ENCODE measurements at regions not wholly inside any gene's neighbourhood (a gene's known extent, or its start where the extent isn't known, plus 50 kb on each side); places are given as distances from the start of the nearest gene placed in this dataset.

DNA sequence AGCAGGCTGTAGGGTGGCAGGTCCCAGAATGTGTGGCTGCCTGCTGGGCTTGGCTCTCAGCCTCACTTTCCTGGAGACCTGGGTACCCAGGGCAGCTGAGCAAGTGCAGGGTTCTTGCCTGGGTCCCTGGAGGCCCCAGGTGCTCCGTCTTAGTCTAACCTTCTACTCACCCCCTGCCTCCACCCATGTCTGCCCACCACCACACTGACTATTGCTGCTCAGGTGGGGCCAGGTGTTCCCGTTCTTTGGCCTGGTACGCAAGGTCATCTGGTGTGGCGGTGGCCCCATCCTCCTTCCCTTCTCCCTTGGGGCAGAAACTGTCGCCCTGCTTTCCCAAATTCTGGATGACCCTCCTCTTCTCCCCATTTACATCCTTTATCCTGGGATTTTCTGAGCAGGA, 319.9 kb downstream of the TMEM121 start:
- no peaks in the 10 kb centered on the region for H3K4me1 ChIP-seq (ENCODE audit: control insufficient read depth, insufficient read depth, low read length)
- no peaks in the 10 kb centered on the region for H3K9me3 ChIP-seq (ENCODE audit: control insufficient read depth, low read length)
- H3K27me3 ChIP-seq (replicated peaks; ENCODE audit: control insufficient read depth, insufficient read depth, low read length), result peaks cover 3% of the 10 kb centered on the region
- H3K9ac ChIP-seq (ENCODE audit: low read length), result no peak overlapping the region
- DNase-seq (ENCODE audit: low read depth), result no peak
- H3K4me3 ChIP-seq (ENCODE audit: low read length), result no peak overlapping the region
- no peaks in the 10 kb centered on the region for H3K36me3 ChIP-seq (ENCODE audit: control insufficient read depth, insufficient read depth, low read length, severe bottlenecking)

DNA sequence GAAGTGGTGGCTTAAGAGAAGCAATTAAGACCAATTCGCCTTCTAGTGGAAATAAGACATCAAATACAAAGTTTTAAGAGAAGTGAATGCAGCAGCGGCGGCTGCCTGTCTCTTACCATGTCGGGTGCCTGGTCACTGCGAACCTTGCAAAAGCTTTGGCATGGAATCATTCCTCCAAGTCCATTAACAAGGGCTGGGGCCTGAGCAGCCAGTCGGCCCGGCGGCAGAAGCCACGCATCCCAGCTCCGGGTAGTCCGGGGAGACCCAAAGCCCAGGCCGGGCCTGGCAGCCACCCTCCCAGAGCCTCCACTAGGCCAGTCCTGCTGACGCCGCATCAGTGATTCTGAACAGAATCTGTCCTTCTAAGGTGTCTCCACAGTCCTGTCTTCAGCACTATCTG, 321.0 kb downstream of the TMEM121 start:
- Histone ChIP-seq H3K9ac (ENCODE audit: low read length) (no peak overlapping the region), H3K27me3 (replicated peaks; ENCODE audit: control insufficient read depth, insufficient read depth, low read length) (no peaks in the 10 kb centered on the region), H3K36me3 (ENCODE audit: control insufficient read depth, insufficient read depth, low read length, severe bottlenecking) (no peaks in the 10 kb centered on the region), H3K4me3 (ENCODE audit: low read length) (no peak overlapping the region), H3K4me1 (ENCODE audit: control insufficient read depth, insufficient read depth, low read length) (no peaks in the 10 kb centered on the region), H3K9me3 (ENCODE audit: control insufficient read depth, low read length) (no peaks in the 10 kb centered on the region)
- DNase-seq (ENCODE audit: low read depth), result no peak

DNA sequence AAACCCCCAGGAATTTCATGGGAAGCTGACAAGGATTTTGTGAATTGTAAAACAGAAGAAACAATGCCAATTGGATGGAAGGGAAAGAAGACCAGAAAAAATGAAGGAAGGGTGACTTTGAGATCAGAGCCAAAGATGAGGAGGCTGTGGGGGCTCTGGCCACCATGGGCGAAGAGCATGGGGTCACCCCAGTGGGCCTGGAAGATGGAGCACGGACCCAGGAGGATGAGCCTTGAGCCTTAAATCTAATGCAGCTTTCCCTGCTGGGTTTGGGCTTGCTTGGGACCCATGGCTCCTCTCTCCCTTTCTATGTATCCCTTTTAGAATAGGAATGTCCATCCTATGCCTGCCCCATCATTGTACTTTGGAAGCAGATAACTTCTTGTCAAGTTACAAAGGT, 322.2 kb downstream of the TMEM121 start:
- no peaks in the 10 kb centered on the region for H3K36me3 ChIP-seq (ENCODE audit: control insufficient read depth, insufficient read depth, low read length, severe bottlenecking)
- no peak for DNase-seq (ENCODE audit: low read depth)
- no peaks in the 10 kb centered on the region for H3K9me3 ChIP-seq (ENCODE audit: control insufficient read depth, low read length)
- no peaks in the 10 kb centered on the region for H3K27me3 ChIP-seq (replicated peaks; ENCODE audit: control insufficient read depth, insufficient read depth, low read length)
- no peaks in the 10 kb centered on the region for H3K4me1 ChIP-seq (ENCODE audit: control insufficient read depth, insufficient read depth, low read length)
- no peak overlapping the region for H3K4me3 ChIP-seq (ENCODE audit: low read length)
- H3K9ac ChIP-seq (ENCODE audit: low read length), result no peak overlapping the region

DNA sequence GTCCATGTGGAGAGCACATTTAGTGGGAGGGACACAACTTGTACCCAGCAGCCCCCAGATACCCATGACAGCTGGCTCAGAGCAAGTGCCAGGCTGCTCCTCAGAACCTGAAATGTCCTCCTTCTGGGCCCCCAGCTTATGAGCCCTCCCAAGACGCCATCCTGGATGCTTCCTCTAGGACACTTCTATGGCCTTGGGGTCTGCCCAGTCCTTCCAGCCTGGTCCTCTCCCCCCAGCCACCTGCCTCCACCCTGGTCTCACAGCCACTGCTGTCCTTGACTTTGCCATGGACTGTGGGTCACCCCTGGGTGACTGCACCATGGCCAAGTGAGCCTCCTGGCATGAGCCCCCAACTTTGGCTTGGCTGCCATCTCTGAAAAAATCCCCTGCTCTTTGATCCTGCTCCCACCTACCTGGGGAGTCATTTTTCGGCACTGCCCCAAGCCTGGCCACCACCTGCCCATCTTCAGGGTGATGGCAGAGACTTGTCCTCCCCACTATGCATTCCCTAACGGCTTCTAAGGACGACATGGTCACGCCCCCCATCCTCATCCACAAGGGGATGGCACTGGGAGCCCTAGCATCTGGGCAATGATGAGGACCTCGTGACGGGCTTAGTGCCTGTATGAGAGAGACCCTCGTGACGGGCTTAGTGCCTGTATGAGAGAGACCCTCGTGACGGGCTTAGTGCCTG, 323.7 kb downstream of the TMEM121 start:
- Histone ChIP-seq H3K4me1 (ENCODE audit: control insufficient read depth, insufficient read depth, low read length) (no peaks in the 10 kb centered on the region), H3K9me3 (ENCODE audit: control insufficient read depth, low read length) (no peaks in the 10 kb centered on the region), H3K36me3 (ENCODE audit: control insufficient read depth, insufficient read depth, low read length, severe bottlenecking) (no peaks in the 10 kb centered on the region), H3K27me3 (replicated peaks; ENCODE audit: control insufficient read depth, insufficient read depth, low read length) (no peaks in the 10 kb centered on the region), H3K9ac (ENCODE audit: low read length) (no peak overlapping the region), H3K4me3 (ENCODE audit: low read length) (no peak overlapping the region)
- DNase-seq (ENCODE audit: low read depth), result no peak

DNA sequence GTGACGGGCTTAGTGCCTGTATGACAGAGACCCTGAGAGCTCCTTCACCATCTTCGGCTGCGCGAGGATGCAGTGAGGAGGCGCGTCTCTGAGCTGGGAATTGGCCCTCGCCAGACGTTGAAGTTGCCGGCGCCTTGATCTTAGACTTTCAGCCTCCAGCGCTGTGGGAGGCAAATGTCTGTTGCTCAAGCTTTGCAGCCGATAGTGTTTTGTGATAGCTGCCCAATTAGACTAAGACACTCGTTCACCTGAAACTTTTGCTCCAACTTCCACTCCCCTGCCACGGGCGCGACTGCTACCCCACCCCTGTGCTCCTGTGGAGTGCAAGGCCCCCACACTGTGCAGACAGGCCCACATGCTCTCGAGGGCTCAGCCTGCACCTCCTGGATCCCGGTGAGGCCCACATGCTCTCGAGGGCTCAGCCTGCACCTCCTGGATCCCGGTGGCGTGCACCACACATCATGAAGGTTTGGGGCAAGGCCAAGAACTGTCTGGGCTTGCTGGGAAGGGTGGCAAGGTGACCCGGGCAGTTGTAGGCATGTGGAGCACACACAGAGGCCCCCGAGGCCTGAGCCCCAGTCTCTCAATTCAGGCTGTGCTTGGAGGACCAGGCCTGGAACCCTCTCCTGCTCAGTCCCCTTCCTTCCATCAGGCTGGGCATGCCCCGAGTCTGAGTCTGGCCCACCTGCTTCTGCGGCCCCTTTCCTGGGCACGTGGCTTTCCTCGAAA, 324.6 kb downstream of the TMEM121 start:
- no peak for DNase-seq (ENCODE audit: low read depth)
- H3K27me3 ChIP-seq (replicated peaks; ENCODE audit: control insufficient read depth, insufficient read depth, low read length), result no peaks in the 10 kb centered on the region

DNA sequence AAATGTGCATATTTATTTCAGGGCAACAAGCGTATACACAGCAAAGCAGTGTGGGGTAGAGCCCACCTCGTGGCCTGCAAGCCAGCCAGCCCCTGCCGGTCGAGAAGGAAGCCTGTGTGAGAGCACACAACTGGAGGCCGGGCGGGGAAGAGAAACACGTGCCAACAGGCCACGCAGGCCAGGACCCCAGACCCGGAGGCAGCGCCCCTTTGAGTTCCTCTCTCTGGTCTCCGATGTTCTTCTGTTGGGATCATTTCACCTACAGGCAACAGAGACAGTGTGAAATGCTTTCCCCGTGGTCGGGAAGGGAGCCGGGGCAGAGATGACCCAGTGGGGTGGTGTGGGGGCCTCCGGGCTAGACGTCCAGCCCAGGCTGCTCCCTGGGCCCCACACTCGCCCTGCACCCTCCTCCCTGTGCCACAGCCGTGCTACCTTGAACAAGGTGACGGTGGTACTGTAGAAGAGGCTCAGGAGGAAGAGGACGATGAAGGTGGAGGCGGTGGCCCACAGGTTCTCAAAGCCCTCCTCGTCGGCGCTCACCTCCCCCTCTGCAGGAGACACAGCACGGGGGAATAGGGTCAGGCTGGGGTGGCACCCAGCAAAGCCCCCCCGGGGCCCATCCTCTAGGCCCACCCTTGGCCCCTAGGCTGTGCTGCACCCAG, 325.5 kb downstream of the TMEM121 start:
- DNase-seq (ENCODE audit: low read depth), result no peak
- no peak overlapping the region for H3K9ac ChIP-seq (ENCODE audit: low read length)
- no peaks in the 10 kb centered on the region for H3K9me3 ChIP-seq (ENCODE audit: control insufficient read depth, low read length)
- H3K36me3 ChIP-seq (ENCODE audit: control insufficient read depth, insufficient read depth, low read length, severe bottlenecking), result no peaks in the 10 kb centered on the region
- no peaks in the 10 kb centered on the region for H3K4me1 ChIP-seq (ENCODE audit: control insufficient read depth, insufficient read depth, low read length)
- no peak overlapping the region for H3K4me3 ChIP-seq (ENCODE audit: low read length)
- H3K27me3 ChIP-seq (replicated peaks; ENCODE audit: control insufficient read depth, insufficient read depth, low read length), result no peaks in the 10 kb centered on the region

More for the DNA sequence above, 324.6 kb downstream of the TMEM121 start:
- Histone ChIP-seq H3K9ac (ENCODE audit: low read length) (no peak overlapping the region), H3K36me3 (ENCODE audit: control insufficient read depth, insufficient read depth, low read length, severe bottlenecking) (no peaks in the 10 kb centered on the region), H3K9me3 (ENCODE audit: control insufficient read depth, low read length) (no peaks in the 10 kb centered on the region), H3K4me1 (ENCODE audit: control insufficient read depth, insufficient read depth, low read length) (no peaks in the 10 kb centered on the region), H3K4me3 (ENCODE audit: low read length) (no peak overlapping the region)

DNA sequence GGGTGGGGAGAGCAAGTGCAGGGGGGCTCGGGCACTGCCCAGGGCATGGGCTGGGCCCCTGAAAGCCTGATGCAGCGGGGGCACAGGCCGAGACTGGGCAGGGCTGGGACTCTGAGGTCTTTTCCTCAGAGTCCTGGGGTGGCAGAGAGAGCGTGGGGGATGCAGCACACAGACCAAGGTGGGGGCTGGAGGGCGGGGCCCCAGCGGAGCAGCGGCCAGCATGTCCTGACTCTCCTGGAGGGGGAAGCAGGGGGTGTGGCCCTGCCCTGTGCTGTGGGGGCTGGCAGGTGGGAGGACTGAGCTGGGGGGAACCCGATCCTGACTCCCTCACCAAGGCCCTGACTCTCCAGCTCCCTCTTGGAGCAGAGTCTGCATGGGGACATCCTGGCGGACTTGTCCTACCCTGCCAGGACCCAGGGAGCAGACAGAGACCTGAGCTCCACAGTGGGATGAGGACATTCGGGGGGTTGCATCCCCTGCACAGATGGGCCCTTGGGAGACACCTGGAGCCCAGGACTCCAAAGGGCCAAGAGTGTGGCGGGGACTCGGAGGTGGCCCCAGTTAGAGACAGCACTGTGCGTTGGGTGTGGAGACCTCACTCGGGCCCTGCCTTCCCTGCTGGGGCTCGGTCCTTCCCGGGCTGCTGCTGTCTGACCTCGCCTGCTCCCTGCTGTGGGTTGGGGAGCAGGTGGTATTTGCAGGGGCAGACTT, 326.1 kb downstream of the TMEM121 start:
- no peaks in the 10 kb centered on the region for H3K9me3 ChIP-seq (ENCODE audit: control insufficient read depth, low read length)
- no peak for DNase-seq (ENCODE audit: low read depth)

DNA sequence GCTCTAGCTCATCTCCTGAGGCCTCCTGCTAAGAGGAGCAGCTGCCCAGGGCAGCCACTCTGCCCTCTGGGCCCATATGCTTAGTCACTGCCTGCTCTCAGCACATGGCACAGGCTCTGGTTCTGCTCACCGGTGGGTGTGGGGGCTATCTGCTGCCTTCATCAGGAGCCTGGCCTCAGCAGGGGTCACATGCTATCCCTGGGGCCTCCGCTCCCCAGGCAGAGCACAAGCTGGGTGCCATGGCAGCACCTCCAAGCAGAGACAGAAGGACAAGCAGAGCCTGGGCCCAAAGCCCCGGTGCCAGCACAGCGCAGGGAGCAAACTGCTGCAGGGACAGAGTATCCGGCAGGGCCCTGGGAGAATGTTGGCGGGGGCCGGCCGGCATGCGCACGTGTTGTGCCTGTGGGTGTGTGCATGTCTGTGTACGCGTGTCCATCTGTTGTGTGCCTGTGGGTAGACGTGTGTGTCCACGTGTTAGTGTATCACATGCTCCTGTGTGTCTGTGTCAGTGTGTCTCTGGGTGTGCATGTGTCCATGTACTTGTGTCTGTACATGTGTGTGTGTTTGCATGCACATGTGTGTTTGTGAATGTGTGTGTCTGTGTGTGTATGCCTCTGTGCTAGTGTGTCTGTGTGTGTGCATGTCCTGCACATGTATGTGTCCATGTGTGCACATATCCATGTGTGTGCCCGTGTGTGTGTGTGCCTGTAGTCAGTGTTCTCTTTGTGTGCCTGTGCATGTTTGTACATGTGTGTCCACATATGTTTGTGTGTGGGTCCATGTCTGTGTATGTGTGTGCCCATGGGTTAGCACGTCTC, 326.9 kb downstream of the TMEM121 start:
- no peaks in the 10 kb centered on the region for H3K9me3 ChIP-seq (ENCODE audit: control insufficient read depth, low read length)
- H3K9ac ChIP-seq (ENCODE audit: low read length), result no peak overlapping the region
- no peaks in the 10 kb centered on the region for H3K36me3 ChIP-seq (ENCODE audit: control insufficient read depth, insufficient read depth, low read length, severe bottlenecking)
- H3K4me3 ChIP-seq (ENCODE audit: low read length), result no peak overlapping the region
- no peaks in the 10 kb centered on the region for H3K27me3 ChIP-seq (replicated peaks; ENCODE audit: control insufficient read depth, insufficient read depth, low read length)
- H3K4me1 ChIP-seq (ENCODE audit: control insufficient read depth, insufficient read depth, low read length), result no peaks in the 10 kb centered on the region
- DNase-seq (ENCODE audit: low read depth), result no peak

More for the DNA sequence above, 326.1 kb downstream of the TMEM121 start:
- H3K4me1 ChIP-seq (ENCODE audit: control insufficient read depth, insufficient read depth, low read length), result no peaks in the 10 kb centered on the region
- no peaks in the 10 kb centered on the region for H3K27me3 ChIP-seq (replicated peaks; ENCODE audit: control insufficient read depth, insufficient read depth, low read length)
- no peak overlapping the region for H3K9ac ChIP-seq (ENCODE audit: low read length)
- no peaks in the 10 kb centered on the region for H3K36me3 ChIP-seq (ENCODE audit: control insufficient read depth, insufficient read depth, low read length, severe bottlenecking)
- H3K4me3 ChIP-seq (ENCODE audit: low read length), result no peak overlapping the region

DNA sequence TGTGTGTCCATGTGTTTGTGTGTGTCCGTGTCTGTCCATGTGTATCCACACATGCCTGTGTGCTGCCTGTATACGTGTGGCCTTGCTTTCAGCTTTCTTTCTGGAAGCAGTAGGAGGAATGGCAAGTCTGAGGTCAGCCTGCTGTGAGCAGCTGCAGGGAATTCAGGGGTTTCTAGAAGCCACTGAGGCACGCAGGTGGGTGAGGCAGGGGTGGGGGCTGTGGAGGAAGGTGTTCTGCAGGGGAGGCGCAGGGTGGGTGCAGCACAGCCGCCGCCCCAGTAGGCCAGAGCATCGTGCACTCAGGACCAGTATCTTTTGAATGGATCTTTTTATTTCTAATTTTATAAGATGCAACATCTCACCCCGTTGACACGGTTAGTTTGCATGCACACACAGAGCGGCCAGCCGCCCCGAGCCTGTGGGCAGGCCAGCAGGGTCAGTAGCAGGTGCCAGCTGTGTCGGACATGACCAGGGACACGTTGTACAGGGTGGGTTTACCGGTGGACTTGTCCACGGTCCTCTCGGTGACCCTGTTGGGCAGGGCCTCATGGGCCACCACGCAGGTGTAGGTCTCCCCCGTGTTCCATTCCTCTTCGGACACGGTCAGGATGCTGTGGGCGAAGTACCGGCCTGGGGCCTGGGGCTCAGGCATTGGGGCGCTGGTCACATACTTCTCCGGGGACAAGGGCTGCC, 327.7 kb downstream of the TMEM121 start:
- H3K36me3 ChIP-seq (ENCODE audit: control insufficient read depth, insufficient read depth, low read length, severe bottlenecking), result no peaks in the 10 kb centered on the region
- DNase-seq (ENCODE audit: low read depth), result no peak
- H3K9me3 ChIP-seq (ENCODE audit: control insufficient read depth, low read length), result no peaks in the 10 kb centered on the region
- no peaks in the 10 kb centered on the region for H3K27me3 ChIP-seq (replicated peaks; ENCODE audit: control insufficient read depth, insufficient read depth, low read length)
- no peak overlapping the region for H3K9ac ChIP-seq (ENCODE audit: low read length)
- H3K4me1 ChIP-seq (ENCODE audit: control insufficient read depth, insufficient read depth, low read length), result no peaks in the 10 kb centered on the region
- H3K4me3 ChIP-seq (ENCODE audit: low read length), result no peak overlapping the region

DNA sequence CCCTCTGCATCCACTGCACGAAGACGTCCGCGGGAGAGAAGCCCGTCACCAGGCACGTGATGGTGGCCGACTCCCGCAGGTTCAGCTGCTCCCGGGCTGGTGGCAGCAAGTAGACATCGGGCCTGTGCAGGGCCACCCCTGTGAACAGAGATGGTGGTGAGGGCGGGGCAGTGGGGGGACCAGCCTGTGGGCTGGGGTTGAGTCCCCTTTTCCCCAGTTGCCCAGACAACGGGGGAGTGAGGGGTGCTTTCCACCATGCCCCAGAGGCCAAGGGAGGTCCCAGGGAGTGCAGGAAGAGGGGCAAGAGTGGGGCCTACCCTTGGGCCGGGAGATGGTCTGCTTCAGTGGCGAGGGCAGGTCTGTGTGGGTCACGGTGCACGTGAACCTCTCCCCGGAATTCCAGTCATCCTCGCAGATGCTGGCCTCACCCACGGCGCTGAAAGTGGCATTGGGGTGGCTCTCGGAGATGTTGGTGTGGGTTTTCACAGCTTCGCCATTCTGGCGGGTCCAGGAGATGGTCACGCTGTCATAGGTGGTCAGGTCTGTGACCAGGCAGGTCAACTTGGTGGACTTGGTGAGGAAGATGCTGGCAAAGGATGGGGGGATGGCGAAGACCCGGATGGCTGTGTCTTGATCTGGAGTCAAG, 328.3 kb downstream of the TMEM121 start:
- H3K9me3 ChIP-seq (ENCODE audit: control insufficient read depth, low read length), result no peaks in the 10 kb centered on the region
- H3K4me3 ChIP-seq (ENCODE audit: low read length), result no peak overlapping the region
- no peak overlapping the region for H3K9ac ChIP-seq (ENCODE audit: low read length)
- no peaks in the 10 kb centered on the region for H3K36me3 ChIP-seq (ENCODE audit: control insufficient read depth, insufficient read depth, low read length, severe bottlenecking)
- no peaks in the 10 kb centered on the region for H3K4me1 ChIP-seq (ENCODE audit: control insufficient read depth, insufficient read depth, low read length)
- DNase-seq (ENCODE audit: low read depth), result no peak
- no peaks in the 10 kb centered on the region for H3K27me3 ChIP-seq (replicated peaks; ENCODE audit: control insufficient read depth, insufficient read depth, low read length)
